Astrocyte (in vitro differentiated cells and primary cell): ENCODE measurements at regions not wholly inside any gene's neighbourhood (a gene's known extent, or its start where the extent isn't known, plus 50 kb on each side); places are given as distances from the start of the nearest gene placed in this dataset.

Experiments
- EZH2 ChIP-seq: IDR thresholded peaks from 2 replicates; pipeline ENCODE4 v1.6.1; 2012; ENCODE audit warnings: mild to moderate bottlenecking, low read length, inconsistent platforms; ENCODE audit not compliant: insufficient read depth
- TF ChIP-seq, protein P1 (sequence below): IDR thresholded peaks from 2 replicates; pipeline ENCODE4 v1.5.1; 2011; ENCODE audit warnings: low read depth, mild to moderate bottlenecking, inconsistent platforms, low read length, moderate library complexity; ENCODE audit not compliant: insufficient read depth

DNA sequence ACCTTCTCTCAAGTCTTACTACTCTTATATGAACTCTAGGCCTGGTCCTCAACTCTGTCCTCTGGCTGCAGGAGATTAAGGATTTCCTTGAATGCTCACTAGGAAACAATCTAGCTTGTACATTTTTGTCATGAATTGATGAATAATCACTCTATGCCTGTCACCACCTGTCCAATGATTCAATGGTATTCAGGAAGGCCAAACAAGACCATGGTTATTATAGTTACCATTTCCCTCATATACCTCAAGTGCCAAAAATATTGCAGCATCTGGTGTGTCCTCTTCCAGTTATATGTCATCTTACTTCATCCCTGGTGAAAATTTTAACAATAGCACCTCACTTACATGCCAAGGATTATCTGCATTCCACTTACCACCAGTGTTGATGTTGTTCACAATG, 179.0 kb upstream of the MOCS2 start:
- TF ChIP-seq, protein P1, sequence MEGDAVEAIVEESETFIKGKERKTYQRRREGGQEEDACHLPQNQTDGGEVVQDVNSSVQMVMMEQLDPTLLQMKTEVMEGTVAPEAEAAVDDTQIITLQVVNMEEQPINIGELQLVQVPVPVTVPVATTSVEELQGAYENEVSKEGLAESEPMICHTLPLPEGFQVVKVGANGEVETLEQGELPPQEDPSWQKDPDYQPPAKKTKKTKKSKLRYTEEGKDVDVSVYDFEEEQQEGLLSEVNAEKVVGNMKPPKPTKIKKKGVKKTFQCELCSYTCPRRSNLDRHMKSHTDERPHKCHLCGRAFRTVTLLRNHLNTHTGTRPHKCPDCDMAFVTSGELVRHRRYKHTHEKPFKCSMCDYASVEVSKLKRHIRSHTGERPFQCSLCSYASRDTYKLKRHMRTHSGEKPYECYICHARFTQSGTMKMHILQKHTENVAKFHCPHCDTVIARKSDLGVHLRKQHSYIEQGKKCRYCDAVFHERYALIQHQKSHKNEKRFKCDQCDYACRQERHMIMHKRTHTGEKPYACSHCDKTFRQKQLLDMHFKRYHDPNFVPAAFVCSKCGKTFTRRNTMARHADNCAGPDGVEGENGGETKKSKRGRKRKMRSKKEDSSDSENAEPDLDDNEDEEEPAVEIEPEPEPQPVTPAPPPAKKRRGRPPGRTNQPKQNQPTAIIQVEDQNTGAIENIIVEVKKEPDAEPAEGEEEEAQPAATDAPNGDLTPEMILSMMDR, result no peak
- TF ChIP-seq EZH2, result no peak
